ENCODE measurements at regions not wholly inside any gene's neighbourhood (a gene's known extent, or its start where the extent isn't known, plus 50 kb on each side); places are given as distances from the start of the nearest gene placed in this dataset.

DNA sequence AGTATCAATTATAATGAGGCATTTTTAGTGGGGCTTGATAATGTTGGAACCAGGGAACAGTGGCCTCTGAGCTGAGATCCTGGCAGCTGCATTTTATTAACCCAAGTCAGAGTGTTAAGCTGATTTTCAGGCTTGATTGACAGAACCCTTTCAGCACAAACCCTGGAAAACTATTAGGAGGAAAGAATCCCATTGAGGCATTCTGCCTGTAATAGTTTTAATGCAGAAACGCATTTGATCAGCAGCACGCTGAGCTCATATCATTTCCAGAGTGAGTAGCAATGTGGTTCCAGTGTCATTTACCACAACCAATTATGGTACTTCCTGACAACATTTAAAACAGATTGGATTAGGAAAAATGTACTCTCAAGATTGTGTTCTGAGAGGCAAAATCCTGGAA, 78.3 kb upstream of the BARHL2 start:
- H3K4me3 ChIP-seq, result no peak overlapping the region
- TF ChIP-seq CTCF (IDR thresholded peaks at IDR 0.05), result no peak
- intact Hi-C loops (cut with DNase I, micrococcal nuclease), result no loop called here
- H3K4me1 ChIP-seq (ENCODE audit: low read depth), result no peaks in the 10 kb centered on the region
- ATAC-seq (no peak), DNase-seq (no peak)
- H3K36me3 ChIP-seq (ENCODE audit: low read depth), result no peaks in the 10 kb centered on the region
- H3K9me3 ChIP-seq, result no peaks in the 10 kb centered on the region

- H3K4me1 ChIP-seq (ENCODE audit: low read depth), result no peaks in the 10 kb centered on the region
- TF ChIP-seq CTCF (IDR thresholded peaks at IDR 0.05), result no peak
- no peak for DNase-seq
- ATAC-seq, result no peak
- H3K4me3 ChIP-seq, result no peak overlapping the region
- H3K36me3 ChIP-seq (ENCODE audit: low read depth), result no peaks in the 10 kb centered on the region
- intact Hi-C loops (cut with DNase I, micrococcal nuclease), result no loop called here
- no peaks in the 10 kb centered on the region for H3K9me3 ChIP-seq
Measured at GRCh38 chr1:90786709-90787108, 69.6 kb upstream of the BARHL2 start.

DNA sequence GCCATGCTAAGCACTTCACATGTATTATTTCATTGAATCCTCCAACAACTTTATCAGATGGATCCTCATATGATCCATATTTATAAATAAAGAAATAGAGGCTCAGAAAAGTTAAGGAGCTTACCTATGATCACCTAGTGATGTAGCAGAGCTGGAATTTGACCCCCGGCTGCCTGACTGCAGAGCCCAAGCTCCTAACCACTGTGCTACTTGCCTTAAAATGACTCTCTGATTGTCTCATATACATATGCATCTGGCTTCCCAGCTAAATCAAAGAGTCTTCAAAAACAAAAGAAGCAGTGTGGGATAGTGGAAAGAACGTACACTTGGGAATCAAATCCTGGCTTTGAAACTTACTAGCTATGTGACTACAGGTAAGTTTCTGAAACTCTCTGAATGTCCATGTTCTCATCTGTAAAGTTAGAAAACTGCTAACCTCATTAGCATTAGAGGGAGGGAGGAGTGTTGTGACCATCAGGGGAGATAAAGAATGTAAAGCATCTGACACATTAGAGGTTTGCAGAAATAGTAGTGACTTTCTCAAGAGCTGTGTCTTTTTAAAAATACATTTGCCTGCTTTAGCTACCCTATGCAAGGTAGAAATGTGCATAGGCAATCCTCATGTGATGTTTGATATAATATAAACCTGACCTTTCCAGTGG, 67.2 kb upstream of the BARHL2 start:
- Histone ChIP-seq H3K9me3 (no peaks in the 10 kb centered on the region), H3K36me3 (ENCODE audit: low read depth) (no peaks in the 10 kb centered on the region), H3K4me3 (no peak overlapping the region), H3K4me1 (ENCODE audit: low read depth) (no peaks in the 10 kb centered on the region)
- ATAC-seq, result no peak
- DNase-seq, result no peak
- intact Hi-C loops (cut with DNase I, micrococcal nuclease), result no loop called here
- no peak for TF ChIP-seq CTCF (IDR thresholded peaks at IDR 0.05)

GRCh38 chr1:90783181-90783580, 66.1 kb upstream of the BARHL2 start:
- H3K36me3 ChIP-seq (ENCODE audit: low read depth), result no peaks in the 10 kb centered on the region
- no peaks in the 10 kb centered on the region for H3K9me3 ChIP-seq
- ATAC-seq (no peak), DNase-seq (no peak)
- H3K4me3 ChIP-seq, result no peak overlapping the region
- no peaks in the 10 kb centered on the region for H3K4me1 ChIP-seq (ENCODE audit: low read depth)
- TF ChIP-seq CTCF (IDR thresholded peaks at IDR 0.05), result no peak
- intact Hi-C loops (cut with DNase I, micrococcal nuclease), result no loop called here

DNA sequence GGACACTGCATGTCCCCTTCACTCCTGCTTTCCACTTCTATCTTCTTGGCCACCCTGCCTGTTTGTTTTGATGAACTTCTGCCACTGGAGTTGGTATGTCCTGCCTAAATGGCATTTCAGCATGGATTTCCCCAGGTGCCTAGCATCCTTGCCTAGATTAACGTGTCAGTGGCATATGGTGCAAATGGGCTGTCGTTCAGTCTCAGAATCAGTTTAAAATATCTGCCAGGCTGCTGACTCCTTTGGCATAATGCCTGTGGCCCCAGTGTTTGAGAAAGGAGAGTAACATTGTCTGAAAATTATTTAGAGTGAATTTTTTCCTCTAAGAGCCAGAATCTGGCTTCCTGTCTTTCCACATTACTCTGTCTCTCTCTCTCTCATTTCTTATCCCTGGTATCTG, 64.9 kb upstream of the BARHL2 start:
- H3K4me3 ChIP-seq, result no peak overlapping the region
- intact Hi-C loops (cut with DNase I, micrococcal nuclease), result no loop called here
- ATAC-seq, result no peak

More for the DNA sequence above, 64.9 kb upstream of the BARHL2 start:
- no peak for TF ChIP-seq CTCF (IDR thresholded peaks at IDR 0.05)
- H3K4me1 ChIP-seq (ENCODE audit: low read depth), result no peaks in the 10 kb centered on the region
- no peaks in the 10 kb centered on the region for H3K36me3 ChIP-seq (ENCODE audit: low read depth)
- DNase-seq, result no peak
- no peaks in the 10 kb centered on the region for H3K9me3 ChIP-seq

Data from mucosa of descending colon (tissue), 3 donors.